ENCODE measurements at regions not wholly inside any gene's neighbourhood (a gene's known extent, or its start where the extent isn't known, plus 50 kb on each side); places are given as distances from the start of the nearest gene placed in this dataset.

DNA sequence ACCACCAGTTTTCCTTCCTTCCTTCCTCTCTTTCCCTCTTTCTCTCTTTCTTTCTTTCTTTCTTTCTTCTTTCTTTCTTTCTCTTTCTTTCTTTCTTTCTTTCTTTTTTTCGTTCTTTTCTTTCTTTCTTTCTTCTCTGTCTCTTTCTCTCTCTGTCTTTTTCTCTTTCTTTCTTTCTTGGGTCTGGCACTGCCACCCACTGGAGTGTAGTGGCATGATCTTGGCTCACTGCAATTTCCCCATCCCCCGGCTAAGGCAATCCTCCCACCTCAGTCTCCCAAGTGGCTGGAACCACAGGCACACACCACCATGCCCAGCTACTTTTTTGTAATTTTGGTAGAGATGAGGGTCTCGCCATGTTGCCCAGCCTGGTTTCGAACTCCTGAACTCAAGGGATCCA lies 51.6 kb upstream of the NHS start:
- H2AFZ ChIP-seq (ENCODE audit: low read depth, low read length, poor library complexity, severe bottlenecking): no peak overlapping the region
- H3K27me3 ChIP-seq (ENCODE audit: insufficient read depth, low read length): no peaks in the 10 kb centered on the region
- intact Hi-C loops (cut with micrococcal nuclease): no loop called here
- BruUV-seq (replicated peaks): no TSS peak
- H3K79me2 ChIP-seq (ENCODE audit: insufficient read depth, low read length): no peaks in the 10 kb centered on the region
- H3K9me3 ChIP-seq (ENCODE audit: control insufficient read depth in 1 of 2, insufficient read depth in 1 of 2, low read depth in 1 of 2, low read length in 2 of 2): no peaks in the 10 kb centered on the region
- RAD21 ChIA-PET (ENCODE audit: low non-redundant PET in 1 of 2, low total read pairs in 2 of 2, uncharacterized antibody in 2 of 2, unreplicated experiment in 2 of 2): no interaction called here
- DNase-seq (ENCODE audit: low read depth, low spot score) (no peak), ATAC-seq (0 out of 2 replicates have a peak, but pooled peaks have one; percentile 44)
- H3K36me3 ChIP-seq (ENCODE audit: control insufficient read depth in 1 of 2, insufficient read depth in 2 of 2, low read length in 2 of 2): no peaks in the 10 kb centered on the region
- CTCF ChIA-PET: no interaction called here
- POLR2A ChIA-PET: no interaction called here
- no peaks in the 10 kb centered on the region for H3K9me2 ChIP-seq (ENCODE audit: insufficient read depth)
- H3K9ac ChIP-seq (ENCODE audit: low read length): no peak overlapping the region
- H3K4me1 ChIP-seq (ENCODE audit: control insufficient read depth in 1 of 2, insufficient read depth in 2 of 2, low read length in 2 of 2): no peaks in the 10 kb centered on the region
- no peak overlapping the region for H3K4me2 ChIP-seq (ENCODE audit: low read length)
- no peak overlapping the region for H3K4me3 ChIP-seq (replicated peaks in 1 of 2; ENCODE audit: low read depth in 1 of 2, low read length in 2 of 2)
- no peaks in the 10 kb centered on the region for H4K20me1 ChIP-seq (ENCODE audit: insufficient read depth)
- TF ChIP-seq RAD21 (IDR thresholded peaks at IDR 0.05; ENCODE audit: low read depth): peak; percentile 29
- TF ChIP-seq SP1 (IDR thresholded peaks at IDR 0.05; ENCODE audit: low read depth): no peak
- no peak for TF ChIP-seq EZH2phosphoT487 (IDR thresholded peaks at IDR 0.05; ENCODE audit: borderline replicate concordance)
- TF ChIP-seq, protein P1, sequence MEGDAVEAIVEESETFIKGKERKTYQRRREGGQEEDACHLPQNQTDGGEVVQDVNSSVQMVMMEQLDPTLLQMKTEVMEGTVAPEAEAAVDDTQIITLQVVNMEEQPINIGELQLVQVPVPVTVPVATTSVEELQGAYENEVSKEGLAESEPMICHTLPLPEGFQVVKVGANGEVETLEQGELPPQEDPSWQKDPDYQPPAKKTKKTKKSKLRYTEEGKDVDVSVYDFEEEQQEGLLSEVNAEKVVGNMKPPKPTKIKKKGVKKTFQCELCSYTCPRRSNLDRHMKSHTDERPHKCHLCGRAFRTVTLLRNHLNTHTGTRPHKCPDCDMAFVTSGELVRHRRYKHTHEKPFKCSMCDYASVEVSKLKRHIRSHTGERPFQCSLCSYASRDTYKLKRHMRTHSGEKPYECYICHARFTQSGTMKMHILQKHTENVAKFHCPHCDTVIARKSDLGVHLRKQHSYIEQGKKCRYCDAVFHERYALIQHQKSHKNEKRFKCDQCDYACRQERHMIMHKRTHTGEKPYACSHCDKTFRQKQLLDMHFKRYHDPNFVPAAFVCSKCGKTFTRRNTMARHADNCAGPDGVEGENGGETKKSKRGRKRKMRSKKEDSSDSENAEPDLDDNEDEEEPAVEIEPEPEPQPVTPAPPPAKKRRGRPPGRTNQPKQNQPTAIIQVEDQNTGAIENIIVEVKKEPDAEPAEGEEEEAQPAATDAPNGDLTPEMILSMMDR (IDR thresholded peaks at IDR 0.05 in 2 of 3, conservative IDR thresholded peaks at IDR 0.05 in 1 of 3; ENCODE audit: borderline replicate concordance in 1 of 3, insufficient read depth in 1 of 3, low read depth in 2 of 3, low read length in 2 of 3): peak in 1 of 3 experiments; percentile 34; a peak in 1 of 6 replicates
- TF ChIP-seq ZNF274 (IDR thresholded peaks at IDR 0.05; ENCODE audit: low read depth, low read length): no peak
- TF ChIP-seq POLR2A (IDR thresholded peaks at IDR 0.05; ENCODE audit: borderline replicate concordance, extremely low read depth, insufficient read depth, insufficient read length): no peak
- H3K27ac ChIP-seq (ENCODE audit: low read depth, low read length): no peak overlapping the region
